Vagina (tissue), 2 donors: ENCODE measurements at regions not wholly inside any gene's neighbourhood (a gene's known extent, or its start where the extent isn't known, plus 50 kb on each side); places are given as distances from the start of the nearest gene placed in this dataset.

Source experiments
- POLR2A ChIP-seq, 2 donors: fragments of 450-650 bp; IDR thresholded peaks; one replicate each; pipeline ENCODE4 v1.6.1; 2017; ENCODE audit warnings: antibody characterized with exemption in 2 of 2, mild to moderate bottlenecking in 2 of 2, moderate library complexity in 2 of 2
- TF ChIP-seq, protein P1 (sequence below), 3 experiments: fragments of 450-650 bp in 2 of 3; fragments of 200-600 bp in 1 of 3; sonication (generic) in 1 of 3; IDR thresholded peaks; one replicate each; pipeline ENCODE4 v1.5.1; 2017 to 2019; ENCODE audit warnings: antibody characterized with exemption in 3 of 3, mild to moderate bottlenecking in 2 of 3, moderate library complexity in 2 of 3

DNA sequence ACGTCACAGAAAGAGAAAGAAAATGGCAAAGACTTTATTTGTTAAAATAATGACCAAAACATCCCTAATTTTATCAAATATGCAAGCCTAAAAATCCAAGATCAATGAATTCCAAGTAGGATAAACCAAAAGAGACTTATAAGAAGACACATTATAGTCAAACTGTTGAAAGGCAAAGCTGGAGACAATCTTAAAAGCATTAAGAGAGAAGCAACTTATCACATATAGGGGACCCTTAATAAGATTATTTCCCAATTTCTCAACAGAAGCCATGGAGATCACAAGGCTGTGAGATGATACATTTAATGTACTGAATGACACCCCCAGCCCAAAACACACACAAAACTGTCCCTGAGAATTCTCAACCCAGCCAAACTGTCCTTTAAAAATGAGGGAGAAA is 228.7 kb downstream of the COG6 start:
- no peak for TF ChIP-seq POLR2A (IDR thresholded peaks at IDR 0.05)
- TF ChIP-seq, protein P1, sequence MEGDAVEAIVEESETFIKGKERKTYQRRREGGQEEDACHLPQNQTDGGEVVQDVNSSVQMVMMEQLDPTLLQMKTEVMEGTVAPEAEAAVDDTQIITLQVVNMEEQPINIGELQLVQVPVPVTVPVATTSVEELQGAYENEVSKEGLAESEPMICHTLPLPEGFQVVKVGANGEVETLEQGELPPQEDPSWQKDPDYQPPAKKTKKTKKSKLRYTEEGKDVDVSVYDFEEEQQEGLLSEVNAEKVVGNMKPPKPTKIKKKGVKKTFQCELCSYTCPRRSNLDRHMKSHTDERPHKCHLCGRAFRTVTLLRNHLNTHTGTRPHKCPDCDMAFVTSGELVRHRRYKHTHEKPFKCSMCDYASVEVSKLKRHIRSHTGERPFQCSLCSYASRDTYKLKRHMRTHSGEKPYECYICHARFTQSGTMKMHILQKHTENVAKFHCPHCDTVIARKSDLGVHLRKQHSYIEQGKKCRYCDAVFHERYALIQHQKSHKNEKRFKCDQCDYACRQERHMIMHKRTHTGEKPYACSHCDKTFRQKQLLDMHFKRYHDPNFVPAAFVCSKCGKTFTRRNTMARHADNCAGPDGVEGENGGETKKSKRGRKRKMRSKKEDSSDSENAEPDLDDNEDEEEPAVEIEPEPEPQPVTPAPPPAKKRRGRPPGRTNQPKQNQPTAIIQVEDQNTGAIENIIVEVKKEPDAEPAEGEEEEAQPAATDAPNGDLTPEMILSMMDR (IDR thresholded peaks at IDR 0.05) = no peak
